ENCODE measurements at regions not wholly inside any gene's neighbourhood (a gene's known extent, or its start where the extent isn't known, plus 50 kb on each side); places are given as distances from the start of the nearest gene placed in this dataset.

DNA sequence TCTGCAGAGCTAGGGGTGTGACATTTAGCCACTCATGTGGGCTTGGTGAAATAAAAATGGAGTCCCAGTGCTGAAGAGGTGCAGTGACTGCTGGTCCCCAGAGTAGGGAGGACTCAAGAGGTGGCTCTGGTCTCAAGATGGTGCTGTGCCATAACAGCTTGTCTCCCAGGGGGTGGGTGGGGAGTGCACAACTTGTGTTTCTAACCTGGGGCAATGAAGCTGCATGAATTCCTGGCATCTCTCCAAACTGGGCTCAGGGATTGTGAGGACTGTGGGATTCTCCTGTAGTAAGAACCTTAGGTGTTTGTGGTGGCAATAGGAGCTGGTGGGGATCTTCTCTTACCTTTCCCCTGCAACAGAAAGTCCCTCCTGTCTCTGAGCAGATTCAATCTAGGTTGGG lies 278.9 kb upstream of the SFRP2 start:
- Histone ChIP-seq H3K4me1 (peaks cover 0 to under 1% (median 0%) of the 10 kb centered on the region in 10 experiments; a peak in 1 of 20 replicates), H3K27me3 (no peaks in the 10 kb centered on the region), H4K20me1 (no peaks in the 10 kb centered on the region), H3K9me3 (replicated peaks in 1 of 11) (peaks cover 30 to 50% (median 43%) of the 10 kb centered on the region in 11 experiments), H3K27ac (no peak overlapping the region), H3K4me3 (no peak overlapping the region), H3K4me2 (no peak overlapping the region), H3K36me3 (peaks cover 0 to 3% (median 0%) of the 10 kb centered on the region in 11 experiments; a peak in 1 of 22 replicates), H3K9ac (no peak overlapping the region)
- TF ChIP-seq Cebpa-rat (IDR thresholded peaks at IDR 0.05) = no peak

DNA sequence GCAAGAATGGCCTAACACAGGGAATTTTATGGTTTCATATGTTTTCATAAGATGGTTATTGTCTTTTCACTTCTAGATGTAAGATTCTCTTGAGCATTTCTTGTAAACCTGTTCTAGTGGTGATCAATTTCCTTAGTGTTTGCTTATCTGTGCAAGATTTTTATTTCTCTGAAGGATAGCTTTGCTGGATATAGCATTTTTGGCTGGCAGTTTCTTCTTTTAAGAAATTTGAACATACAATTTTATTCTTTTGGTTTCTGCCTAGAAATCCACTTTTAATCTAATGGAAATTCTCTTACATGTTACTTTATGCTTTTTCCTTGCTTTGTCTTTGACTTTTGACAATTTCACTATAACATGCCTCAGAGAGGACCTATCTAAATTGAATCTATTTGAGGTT lies 276.5 kb upstream of the SFRP2 start:
- Histone ChIP-seq H3K27ac (no peak overlapping the region), H3K9me3 (replicated peaks in 1 of 11) (peaks cover 44 to 66% (median 59%) of the 10 kb centered on the region in 11 experiments), H3K4me2 (no peak overlapping the region), H3K9ac (no peak overlapping the region), H3K4me3 (no peak overlapping the region), H3K27me3 (no peaks in the 10 kb centered on the region), H3K36me3 (peaks cover 0 to 3% (median 0%) of the 10 kb centered on the region in 11 experiments; a peak in 1 of 22 replicates), H3K4me1 (no peaks in the 10 kb centered on the region), H4K20me1 (no peaks in the 10 kb centered on the region)
- TF ChIP-seq Cebpa-rat (IDR thresholded peaks at IDR 0.05) = no peak

DNA sequence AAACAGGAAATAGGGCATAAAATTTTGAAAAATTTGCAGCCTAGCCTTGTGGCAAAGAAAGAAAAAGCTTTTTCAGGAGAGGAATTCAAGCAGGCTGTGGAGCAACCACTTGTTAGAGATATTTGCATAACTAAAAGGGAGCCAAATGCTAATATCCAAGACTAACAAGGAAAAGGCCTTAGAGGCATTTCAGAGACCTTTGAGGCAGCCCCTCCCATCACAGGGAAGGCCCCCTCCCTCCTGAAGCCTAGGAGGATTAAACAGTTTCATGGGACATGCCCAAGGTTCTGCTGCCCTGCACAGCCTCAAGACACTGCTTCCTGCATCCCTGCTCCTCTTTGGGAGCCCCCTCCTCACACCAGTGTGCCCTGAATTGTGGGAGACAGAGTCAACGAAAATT lies 275.4 kb upstream of the SFRP2 start:
- no peaks in the 10 kb centered on the region for H3K4me1 ChIP-seq
- no peak overlapping the region for H3K27ac ChIP-seq
- no peak overlapping the region for H3K4me3 ChIP-seq
- H3K9ac ChIP-seq = no peak overlapping the region
- no peak overlapping the region for H3K4me2 ChIP-seq
- H3K27me3 ChIP-seq = no peaks in the 10 kb centered on the region
- H3K9me3 ChIP-seq (replicated peaks in 1 of 11) = peaks cover 53 to 76% (median 70%) of the 10 kb centered on the region in 11 experiments
- no peak for TF ChIP-seq Cebpa-rat (IDR thresholded peaks at IDR 0.05)
- H3K36me3 ChIP-seq = peaks cover 0 to 3% (median 0%) of the 10 kb centered on the region in 11 experiments; a peak in 1 of 22 replicates
- H4K20me1 ChIP-seq = no peaks in the 10 kb centered on the region

- H3K4me2 ChIP-seq = no peak overlapping the region
- no peaks in the 10 kb centered on the region for H3K36me3 ChIP-seq
- no peaks in the 10 kb centered on the region for H4K20me1 ChIP-seq
- no peak overlapping the region for H3K4me3 ChIP-seq
- no peak for TF ChIP-seq Cebpa-rat (IDR thresholded peaks at IDR 0.05)
- peaks cover 12 to 26% (median 24%) of the 10 kb centered on the region in 11 experiments; a peak in 21 of 22 replicates for H3K9me3 ChIP-seq (replicated peaks in 1 of 11)
- no peak overlapping the region for H3K9ac ChIP-seq
- no peaks in the 10 kb centered on the region for H3K4me1 ChIP-seq
- H3K27ac ChIP-seq = no peak overlapping the region
- no peaks in the 10 kb centered on the region for H3K27me3 ChIP-seq
Measured at GRCh38 chr4:154049457-154050181, 260.7 kb upstream of the SFRP2 start.

DNA sequence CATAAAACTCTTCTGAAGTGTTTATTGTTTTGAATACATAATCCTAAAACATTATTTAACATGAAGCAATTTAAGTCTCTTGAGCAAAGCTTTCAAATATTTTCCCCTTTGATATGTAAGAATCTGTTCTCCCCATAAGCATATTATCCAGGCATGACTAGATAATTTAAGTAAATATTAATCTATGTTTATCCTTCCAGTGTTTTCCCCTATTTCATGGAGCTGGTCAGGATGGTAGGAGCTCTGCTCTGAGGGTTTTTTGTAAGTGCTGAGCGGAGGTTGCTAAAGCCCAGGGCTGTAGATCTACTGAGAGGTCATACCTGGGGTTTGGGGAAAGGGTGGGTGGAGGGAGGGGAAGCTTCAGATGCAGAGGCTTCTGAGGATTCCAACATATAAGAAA lies 258.9 kb upstream of the SFRP2 start:
- Histone ChIP-seq H4K20me1 (no peaks in the 10 kb centered on the region), H3K27me3 (no peaks in the 10 kb centered on the region), H3K4me3 (no peak overlapping the region), H3K9me3 (replicated peaks in 1 of 11) (peaks cover 0 to 7% (median 5%) of the 10 kb centered on the region in 11 experiments; a peak in 8 of 22 replicates), H3K9ac (no peak overlapping the region), H3K27ac (no peak overlapping the region), H3K4me2 (no peak overlapping the region), H3K36me3 (no peaks in the 10 kb centered on the region), H3K4me1 (no peaks in the 10 kb centered on the region)
- no peak for TF ChIP-seq Cebpa-rat (IDR thresholded peaks at IDR 0.05)

- H3K4me1 ChIP-seq = no peaks in the 10 kb centered on the region
- no peak overlapping the region for H3K4me3 ChIP-seq
- H3K27ac ChIP-seq = no peak overlapping the region
- no peaks in the 10 kb centered on the region for H3K36me3 ChIP-seq
- H3K27me3 ChIP-seq = no peaks in the 10 kb centered on the region
- H3K4me2 ChIP-seq = no peak overlapping the region
- no peaks in the 10 kb centered on the region for H4K20me1 ChIP-seq
- no peak overlapping the region for H3K9ac ChIP-seq
- H3K9me3 ChIP-seq (replicated peaks in 1 of 11) = no peaks in the 10 kb centered on the region
- TF ChIP-seq Cebpa-rat (IDR thresholded peaks at IDR 0.05) = no peak
Measured at GRCh38 chr4:154044742-154045485, 256.0 kb upstream of the SFRP2 start.

- no peaks in the 10 kb centered on the region for H3K27me3 ChIP-seq
- H3K4me2 ChIP-seq = no peak overlapping the region
- H3K27ac ChIP-seq = no peak overlapping the region
- H3K9me3 ChIP-seq (replicated peaks in 1 of 11) = no peaks in the 10 kb centered on the region
- H4K20me1 ChIP-seq = no peaks in the 10 kb centered on the region
- no peaks in the 10 kb centered on the region for H3K36me3 ChIP-seq
- no peak overlapping the region for H3K4me3 ChIP-seq
- TF ChIP-seq Cebpa-rat (IDR thresholded peaks at IDR 0.05) = no peak
- H3K9ac ChIP-seq = no peak overlapping the region
- no peaks in the 10 kb centered on the region for H3K4me1 ChIP-seq
Measured at GRCh38 chr4:154044108-154044531, 255.2 kb upstream of the SFRP2 start.

- Histone ChIP-seq H3K27me3 (no peaks in the 10 kb centered on the region), H3K4me2 (no peak overlapping the region), H3K36me3 (no peaks in the 10 kb centered on the region), H3K9me3 (replicated peaks in 1 of 11) (no peaks in the 10 kb centered on the region), H3K4me3 (no peak overlapping the region), H3K9ac (no peak overlapping the region), H3K27ac (no peak overlapping the region), H3K4me1 (no peaks in the 10 kb centered on the region), H4K20me1 (no peaks in the 10 kb centered on the region)
- no peak for TF ChIP-seq Cebpa-rat (IDR thresholded peaks at IDR 0.05)
Measured at GRCh38 chr4:154041640-154042039, 252.8 kb upstream of the SFRP2 start.

DNA sequence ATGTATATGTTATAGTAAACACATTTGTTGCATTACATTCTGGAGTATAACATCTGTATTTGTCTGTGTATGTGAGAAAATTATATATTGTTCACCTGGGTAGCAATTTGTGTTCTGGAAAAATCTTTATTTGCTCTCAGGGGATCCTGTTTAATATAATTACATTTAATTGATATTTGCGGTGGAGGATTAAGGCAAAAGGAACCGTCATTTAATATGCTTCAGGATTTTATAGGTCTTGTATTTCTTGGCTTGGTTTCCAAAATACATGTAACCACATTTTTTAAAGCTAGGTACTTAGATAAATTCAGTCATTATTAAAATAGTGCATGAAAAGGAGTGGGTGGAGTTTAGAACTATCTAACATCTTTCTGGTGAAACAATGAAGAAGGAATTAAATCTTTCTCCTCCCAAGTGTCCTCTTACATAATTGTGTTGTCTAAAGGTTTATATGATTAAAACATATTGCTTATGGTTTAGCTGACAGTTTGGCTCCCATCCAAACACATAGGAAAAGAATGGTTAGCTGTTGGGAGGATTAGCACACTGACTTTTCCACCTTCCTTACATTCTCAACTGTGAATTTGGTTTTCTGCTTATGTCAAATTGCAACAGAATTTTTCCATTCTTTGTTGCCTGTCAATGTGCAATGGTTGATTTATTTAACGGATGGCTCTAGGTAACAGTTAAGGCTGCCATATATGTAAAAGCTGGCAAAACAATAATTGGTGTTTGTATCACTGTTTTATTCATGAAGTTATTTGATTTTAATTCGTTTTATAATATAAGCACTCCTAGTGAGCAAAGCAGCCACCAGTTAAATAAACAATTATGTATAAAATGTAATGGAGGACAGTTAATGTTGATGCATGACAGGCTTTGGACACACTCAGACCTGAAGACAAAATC lies 250.8 kb upstream of the SFRP2 start:
- Histone ChIP-seq H3K36me3 (no peaks in the 10 kb centered on the region), H3K4me1 (no peaks in the 10 kb centered on the region), H3K9ac (no peak overlapping the region), H3K27ac (no peak overlapping the region), H3K9me3 (replicated peaks in 1 of 11) (no peaks in the 10 kb centered on the region), H3K4me2 (no peak overlapping the region), H4K20me1 (no peaks in the 10 kb centered on the region), H3K4me3 (no peak overlapping the region), H3K27me3 (no peaks in the 10 kb centered on the region)
- no peak for TF ChIP-seq Cebpa-rat (IDR thresholded peaks at IDR 0.05)
